Hematopoietic multipotent progenitor cell treated with erythropoietin and hydrocortisone succinate and interleukin-3 and kit ligand, for 6 days (in vitro differentiated cells): ENCODE measurements at regions not wholly inside any gene's neighbourhood (a gene's known extent, or its start where the extent isn't known, plus 50 kb on each side); places are given as distances from the start of the nearest gene placed in this dataset.
"Not testable (repeated sequence)": the region's sequence is repeated elsewhere in the genome, so short reads cannot be mapped to it uniquely, and the experiment has no call there.

ENCODE experiments used
- DNase-seq: peaks from one replicate; pipeline ENCODE4 v3.0.0-alpha.2; 2015

DNA sequence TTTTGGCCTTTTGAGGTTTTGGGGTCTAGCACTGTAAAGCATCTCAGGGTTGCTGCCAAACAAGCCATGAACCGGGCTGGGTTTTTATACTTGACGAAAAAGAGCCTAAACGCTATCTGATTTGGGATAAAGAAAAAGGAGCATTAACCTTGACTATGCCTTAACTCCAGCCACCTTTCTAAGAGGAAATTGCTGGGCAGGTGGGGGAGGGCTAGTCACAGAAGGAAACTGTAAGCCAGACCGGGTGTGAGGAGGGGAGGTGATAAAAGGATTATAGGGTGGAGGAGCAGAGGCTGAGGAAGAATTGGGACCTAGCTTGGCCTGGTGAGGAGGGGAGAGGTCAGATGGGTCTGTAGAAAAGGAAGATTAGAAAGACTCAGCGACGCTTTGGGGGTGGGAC is 335.2 kb upstream of the HTR1E start:
- not testable (repeated sequence) for DNase-seq

DNA sequence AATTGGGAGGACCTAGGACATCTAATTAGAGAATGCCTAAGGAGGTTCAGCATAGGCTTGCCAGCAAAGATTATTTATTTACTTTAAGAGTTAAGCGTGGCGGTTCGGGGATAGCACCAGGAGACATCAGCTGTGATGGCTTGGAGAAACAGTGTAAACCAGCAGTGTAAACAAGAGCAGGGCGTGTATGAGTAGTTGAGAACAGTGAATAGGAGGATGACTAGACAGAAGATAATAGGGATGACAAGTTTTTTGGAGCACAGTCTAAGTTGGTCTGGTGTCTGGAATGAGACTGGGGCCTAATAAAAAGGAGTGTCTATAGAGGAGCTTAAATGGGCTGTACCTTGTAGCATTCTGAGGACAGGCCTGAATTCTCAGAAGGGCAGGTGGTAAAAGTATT is 338.4 kb upstream of the HTR1E start:
- DNase-seq = not testable (repeated sequence)

DNA sequence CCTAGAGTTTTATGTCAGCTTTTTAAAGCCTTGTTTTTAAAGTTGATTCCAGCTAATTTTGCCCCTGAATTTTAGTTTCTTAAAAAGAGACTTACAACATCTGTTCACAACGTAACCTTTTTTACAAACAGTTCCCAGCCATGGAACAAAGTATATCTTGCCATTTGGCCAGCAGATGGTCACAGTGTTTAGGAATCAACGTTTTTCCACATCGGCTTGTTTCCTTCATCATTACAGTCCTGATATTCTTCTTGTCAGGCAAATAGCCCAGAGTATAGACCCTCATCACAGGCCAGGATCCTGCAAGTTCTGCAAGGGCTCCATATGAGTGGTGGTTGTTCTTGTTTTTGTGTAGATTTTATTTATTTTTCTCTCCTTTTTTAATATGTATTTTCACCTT is 341.7 kb upstream of the HTR1E start:
- DNase-seq = no peak

DNA sequence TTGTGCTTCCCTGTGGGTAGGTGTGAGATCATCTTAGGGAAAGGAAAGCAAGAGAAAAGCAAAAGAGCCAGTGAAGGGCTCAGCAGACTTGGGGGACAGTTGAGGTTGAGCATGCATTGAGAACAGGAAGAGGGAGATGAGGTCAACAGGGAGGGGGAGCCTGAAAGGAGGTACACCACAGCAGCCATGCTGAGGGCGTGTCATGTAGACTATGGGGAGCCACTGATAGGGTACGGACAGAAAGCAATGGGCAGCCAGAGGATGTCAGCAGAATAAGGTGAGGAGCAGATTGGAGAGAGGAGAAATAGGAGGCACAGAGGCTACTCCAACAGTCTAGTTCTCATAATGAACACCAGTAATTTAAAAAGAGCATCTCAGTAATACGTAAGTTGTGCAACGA is 351.1 kb upstream of the HTR1E start:
- DNase-seq = no peak

DNA sequence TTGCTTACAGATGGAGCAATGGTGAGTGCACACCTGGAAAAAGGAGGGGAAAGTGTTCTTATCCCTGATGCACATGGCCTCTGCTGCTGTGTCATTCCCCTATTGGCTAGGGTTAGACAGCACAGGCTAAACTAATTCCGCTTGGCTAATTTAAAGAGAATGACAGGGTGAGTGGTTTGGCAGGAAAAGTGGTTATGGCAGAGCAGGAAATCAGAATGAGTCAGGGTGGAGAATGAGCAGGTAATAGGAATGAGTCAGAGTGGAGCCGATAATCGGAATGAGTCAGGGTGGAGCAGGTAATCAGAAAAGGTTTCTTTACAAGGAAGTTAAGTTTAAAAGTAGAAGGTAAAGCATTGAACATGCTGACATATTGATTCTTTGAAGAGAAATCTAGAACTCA is 355.5 kb upstream of the HTR1E start:
- DNase-seq = no peak

DNA sequence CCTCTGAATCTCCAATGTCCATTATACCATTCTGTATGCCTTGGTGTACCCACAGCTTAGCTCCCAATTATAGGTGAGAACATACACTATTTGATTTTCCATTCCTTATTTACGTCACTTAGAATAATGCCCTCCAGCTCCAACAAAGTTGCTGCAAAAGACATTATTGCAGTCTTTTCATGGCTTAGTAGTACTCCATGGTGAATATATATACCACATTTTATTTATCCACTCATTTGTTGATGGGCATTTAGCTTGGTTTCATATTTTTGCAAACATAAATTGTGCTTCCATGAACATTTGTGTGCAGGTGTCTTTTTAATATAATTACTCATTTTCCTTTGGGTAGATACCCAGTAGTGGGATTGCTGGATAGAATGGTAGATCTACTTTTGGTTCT is 374.1 kb upstream of the HTR1E start:
- DNase-seq = no peak

DNA sequence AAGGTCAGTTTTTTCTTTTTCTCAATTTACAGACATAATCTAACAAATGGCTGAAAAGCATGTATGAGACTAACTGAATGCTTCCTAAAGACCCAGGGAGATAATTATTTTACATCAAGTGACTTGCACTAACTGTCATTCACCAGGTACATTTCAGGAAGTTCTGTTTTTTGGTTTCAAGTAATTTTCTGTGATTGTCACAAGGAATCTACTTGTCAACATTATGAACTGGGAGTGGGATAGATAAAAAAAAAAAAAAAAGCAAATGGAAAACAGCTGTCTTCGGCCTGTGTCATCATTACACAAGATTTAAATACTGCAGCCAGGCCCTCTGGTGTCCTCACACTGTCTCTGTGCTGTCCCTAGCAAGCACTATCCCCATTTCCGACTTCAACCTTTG is 379.0 kb upstream of the HTR1E start:
- no peak for DNase-seq

DNA sequence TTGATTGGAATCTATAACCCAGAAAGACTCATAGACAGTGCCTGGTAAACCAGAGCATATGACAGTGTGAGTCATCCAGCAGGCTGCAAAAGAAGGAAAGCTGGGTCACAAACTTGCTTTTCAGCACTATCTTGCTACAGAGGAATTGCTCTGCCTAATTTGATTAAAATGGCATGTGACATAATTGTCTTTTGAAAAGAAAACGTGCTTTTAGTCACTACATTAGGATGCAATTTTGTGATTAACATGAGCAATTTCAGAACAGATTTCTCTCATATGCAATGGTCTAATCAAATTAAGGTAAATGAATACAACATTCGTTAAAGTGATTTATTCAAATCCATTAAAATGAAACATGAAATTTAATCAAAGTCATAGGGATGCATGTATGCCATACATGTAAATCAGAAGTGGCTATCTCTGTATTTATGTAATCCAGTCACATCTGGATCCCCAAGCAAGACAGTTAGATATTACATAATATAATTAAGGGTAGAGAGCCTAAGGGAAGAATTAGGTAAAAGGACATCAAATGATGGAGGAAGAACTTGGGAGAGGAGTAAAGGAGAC is 400.0 kb upstream of the HTR1E start:
- DNase-seq = no peak

DNA sequence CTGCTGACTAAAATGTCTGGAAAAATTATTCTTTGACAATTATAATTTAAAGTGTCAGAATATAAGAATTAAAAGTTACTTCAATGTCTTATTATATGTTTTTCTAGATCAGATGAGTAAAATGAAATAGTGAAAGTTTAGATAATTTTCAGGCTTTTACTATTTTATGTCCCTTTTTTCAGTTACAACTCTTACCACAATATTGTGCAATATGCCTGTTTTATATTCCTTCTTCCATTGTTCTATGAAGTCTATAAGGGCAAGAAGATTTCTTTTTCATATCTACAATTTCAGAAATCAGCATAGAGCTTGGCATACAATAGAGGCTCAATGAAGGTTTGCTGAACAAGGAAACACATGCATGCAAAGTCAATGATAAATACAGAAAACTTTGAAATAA is 401.2 kb upstream of the HTR1E start:
- DNase-seq = no peak

DNA sequence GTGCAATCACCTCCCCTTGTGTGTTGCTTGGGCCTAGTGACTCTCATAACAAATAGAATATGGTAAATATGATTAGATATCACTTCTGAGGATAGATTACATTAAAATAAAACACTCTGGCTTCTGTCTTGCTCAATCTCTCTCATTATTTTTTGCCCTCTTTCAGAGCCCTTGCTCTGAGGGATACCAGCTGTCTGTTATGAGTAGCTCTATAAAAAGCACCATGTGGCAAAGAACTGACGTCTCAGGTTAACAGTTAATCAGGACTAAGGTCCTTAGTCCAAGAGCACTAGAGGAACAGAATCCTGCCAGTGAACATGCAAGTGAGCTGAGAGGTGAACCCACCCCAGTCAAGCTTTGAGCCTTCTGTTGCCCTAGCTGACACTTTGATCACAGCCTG is 402.2 kb upstream of the HTR1E start:
- no peak for DNase-seq

DNA sequence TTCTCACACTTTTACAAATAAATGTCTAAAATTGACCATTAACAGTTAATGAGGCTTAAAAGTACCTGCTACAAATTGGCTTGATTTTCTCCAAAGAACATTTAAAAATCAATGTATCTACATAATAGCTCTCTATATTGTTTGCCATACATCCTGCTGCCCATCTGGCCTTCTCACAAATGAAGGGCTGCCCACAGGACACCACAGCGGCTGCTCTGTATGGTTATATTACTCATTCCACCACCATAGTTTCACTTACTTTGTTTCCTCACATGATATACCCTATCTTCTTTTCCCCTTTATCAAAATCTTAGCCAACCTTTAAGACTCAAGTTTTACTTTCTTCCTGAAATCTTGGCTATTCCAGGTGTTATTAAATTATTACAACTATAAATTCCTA is 407.7 kb upstream of the HTR1E start:
- DNase-seq = no peak

DNA sequence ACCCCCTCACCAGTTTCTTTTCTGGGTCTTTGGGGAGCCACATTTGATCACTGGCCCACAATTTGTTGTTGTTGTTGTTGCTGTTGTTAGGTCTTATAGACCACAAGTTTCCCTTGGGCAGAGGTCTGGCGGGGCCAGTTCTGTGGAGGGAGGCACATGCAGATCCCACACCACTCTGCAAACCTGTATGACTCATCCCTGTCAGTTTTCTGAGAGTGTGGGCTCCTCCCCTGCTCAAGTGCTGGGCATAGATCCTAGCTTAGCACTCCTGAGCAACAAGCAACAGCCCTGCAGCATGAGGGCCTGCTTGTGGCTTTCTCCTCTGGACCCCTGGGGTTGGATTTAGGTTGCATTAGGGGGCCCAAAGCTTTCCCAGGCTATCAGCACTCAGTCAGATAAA is 411.1 kb upstream of the HTR1E start:
- DNase-seq = no peak

DNA sequence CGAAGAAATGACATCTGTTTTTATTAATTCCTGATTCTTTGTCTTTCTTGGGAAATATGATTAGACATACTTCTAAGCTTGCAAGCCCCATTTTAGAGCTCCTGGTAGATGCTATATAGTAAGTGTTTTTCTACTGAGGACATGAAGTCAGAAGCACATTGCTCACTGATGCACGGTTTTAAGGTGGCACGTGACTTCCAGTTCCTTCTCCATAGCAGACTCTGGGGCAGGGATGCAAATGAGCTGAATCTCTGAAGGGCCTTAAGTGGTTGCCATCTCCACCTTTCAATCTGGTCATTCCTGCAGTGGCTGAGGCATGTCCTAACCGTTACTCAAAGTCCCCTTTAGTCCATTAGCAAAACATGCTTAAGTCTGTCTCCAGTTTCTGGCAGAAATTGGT is 421.2 kb upstream of the HTR1E start:
- DNase-seq = no peak

DNA sequence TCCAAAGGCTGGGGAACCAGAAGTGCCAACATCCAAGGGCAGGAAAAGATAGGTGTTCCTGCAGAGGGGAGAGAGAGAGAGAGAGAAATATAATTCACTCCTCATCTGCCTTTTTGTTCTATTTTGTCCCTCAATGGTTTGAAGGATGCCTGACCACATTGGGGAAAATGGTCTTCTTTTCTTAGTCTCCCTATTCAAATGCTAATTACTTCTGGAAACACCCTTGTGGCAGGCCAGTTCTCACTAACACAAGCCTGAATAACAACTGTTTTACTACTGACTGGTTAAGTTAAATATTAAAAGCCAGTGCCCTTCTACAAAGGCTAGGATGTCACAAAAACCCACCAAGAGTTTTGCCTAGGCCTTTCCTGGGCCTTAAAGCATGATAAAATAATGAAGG is 425.4 kb upstream of the HTR1E start:
- DNase-seq = no peak

DNA sequence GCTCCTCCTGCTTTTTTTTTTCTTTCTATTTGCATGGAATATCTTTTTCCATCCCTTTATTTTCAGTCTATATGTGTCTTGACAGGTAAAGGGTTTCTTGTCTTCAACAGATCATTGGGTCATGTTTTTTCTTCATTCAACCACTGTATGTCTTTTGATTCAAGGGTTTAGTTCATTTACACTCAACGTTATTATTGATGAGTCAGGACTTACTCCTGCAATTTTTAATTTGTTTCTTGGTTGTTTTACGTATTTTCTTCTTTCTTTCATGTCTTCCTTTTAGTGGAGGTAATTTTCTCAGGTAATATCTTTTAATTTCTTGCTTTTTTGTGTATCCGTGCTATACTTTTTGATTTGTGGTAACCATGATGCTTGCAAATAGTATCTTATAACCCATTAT is 429.1 kb upstream of the HTR1E start:
- DNase-seq = no peak

DNA sequence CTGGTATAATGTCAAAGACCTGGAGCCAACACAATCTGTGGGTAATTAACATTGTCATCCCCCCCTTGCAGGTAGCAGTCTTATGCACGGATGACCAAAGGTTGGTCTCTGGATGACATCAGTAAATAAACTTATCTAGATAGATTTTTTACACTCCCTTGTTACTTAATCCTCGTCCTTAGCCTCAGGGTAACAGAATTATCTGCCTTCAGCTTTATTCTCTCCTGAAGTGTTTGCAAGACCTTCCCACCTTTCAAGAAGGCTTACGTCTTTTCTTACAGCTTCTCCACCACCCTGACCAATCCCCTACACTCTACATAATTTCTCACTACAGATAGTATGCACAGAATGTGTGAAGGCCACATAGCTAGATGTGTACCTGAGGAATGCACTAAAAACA is 434.8 kb upstream of the HTR1E start:
- no peak for DNase-seq

DNA sequence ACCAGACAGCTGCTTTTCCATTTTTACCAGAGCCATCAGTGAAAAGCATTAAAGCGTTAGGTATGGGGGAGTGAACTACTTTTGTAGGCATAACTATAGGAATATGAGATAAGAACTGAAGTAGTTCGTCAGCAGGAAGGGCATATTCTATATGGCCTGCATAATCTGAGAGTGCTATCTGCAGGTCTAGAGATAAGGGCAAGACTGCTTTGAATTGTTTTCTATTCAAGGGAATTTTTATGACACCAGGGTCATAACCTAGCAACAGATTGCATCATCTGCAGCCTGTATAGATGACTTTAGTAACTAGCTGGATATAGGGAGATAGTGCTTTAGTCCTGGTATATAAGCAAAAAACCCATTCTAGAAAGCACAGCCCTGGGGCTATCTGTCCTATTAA is 437.3 kb upstream of the HTR1E start:
- DNase-seq = no peak

DNA sequence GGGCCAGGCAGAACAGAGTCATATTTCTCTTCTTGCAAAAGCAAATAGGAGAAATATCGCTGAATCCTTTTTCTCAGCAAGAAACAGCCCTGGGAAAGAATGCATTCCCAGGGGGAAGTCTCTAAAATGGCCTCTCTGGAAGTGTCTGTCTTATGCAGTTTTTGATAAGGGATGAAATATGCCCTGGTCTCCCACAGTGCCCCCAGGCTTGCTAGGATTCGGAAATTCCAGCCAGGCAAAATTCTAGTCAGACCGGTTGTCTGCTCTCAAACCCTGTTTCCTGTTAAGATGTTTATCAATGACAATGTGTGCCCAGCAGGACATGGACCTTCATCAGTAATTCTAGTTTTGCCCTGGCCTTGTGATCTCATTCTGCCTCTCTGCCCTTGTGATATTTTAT is 448.3 kb upstream of the HTR1E start:
- DNase-seq = not testable (repeated sequence)

DNA sequence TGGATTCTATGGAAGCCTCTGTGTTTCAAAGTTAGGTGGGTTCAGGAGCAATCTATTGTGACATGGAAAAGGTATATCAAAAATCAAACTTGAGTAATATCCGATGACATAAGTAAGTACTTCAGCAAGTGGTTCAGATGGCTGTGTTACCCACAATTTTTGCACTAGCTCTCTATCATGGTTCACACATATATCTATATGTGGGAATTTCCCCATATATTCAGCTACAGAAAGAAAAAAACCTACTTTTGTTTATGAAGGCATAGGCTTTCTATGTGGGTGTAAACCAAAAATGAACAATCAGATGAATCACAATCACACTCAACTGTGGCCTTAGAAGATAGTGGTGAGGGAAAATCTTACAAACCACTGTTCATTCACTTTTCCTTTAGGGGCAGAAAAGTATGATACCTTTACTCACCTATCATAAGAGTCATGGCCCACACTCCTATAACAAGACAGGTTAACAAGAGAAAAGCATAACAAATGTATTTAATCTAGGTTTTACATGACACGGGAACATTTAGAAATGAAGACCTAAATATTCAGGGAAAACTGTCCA is 449.6 kb upstream of the HTR1E start:
- no peak for DNase-seq

DNA sequence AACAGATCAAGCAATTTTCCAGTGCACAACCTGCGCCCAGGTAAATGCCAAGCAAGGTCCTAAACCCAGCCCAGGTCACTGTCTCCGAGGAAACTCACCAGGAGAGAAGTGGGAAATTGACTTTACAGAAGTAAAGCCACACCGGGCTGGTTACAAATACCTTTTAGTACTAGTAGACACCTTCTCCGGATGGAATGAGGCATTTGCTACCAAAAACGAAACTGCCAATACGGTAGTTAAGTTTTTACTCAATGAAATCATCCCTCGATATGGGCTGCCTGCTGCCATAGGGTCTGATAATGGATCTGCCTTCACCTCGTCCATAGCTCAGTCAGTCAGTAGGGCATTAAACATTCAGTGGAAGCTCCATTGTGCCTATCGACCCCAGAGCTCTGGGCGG is 459.0 kb upstream of the HTR1E start:
- not testable (repeated sequence) for DNase-seq

DNA sequence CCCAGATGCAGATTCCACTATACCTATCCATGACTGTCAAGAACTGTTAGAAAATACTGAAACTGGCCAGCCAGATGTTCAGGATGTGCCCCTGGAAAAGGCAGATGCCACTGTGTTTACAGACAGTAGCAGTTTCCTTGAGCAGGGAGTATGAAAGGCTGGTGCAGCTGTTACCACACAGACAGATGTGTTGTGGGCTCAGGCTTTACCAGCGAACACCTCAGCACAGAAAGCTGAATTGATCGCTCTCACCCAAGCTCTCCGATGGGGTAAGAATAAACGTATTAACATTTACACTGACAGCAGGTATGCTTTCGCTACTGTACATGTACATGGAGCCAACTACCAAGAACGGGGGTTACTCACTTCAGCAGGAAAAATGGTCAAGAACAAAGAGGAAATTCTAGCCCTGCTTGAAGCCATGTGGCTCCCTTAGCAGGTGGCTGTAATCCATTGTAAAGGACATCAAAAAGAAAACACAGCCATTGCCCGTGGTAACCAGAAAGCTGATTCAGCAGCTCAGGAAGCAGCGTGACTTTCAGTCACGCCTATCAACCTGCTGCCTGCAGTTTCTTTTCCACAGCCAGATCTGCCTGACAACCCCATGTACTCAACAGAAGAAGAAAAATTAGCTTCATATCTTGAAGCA is 459.7 kb upstream of the HTR1E start:
- no peak for DNase-seq

DNA sequence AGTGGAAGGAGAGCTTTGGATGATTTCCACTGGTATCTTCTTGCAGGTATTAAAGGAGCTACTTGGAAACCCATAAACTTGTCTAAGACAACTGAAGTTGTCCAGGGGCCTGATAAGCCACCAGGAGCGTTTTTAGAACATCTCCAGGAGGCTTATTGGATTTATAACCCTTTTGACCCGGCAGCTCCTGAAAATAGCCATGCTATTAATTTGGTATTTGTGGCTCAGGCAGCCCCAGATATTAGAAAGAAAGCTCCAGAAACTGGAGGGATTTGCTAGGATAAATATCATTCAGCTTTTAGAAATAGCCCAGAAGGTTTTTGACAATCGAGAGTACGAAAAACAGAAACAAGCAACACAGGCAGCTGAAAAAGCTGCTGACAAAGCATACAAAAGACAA is 461.0 kb upstream of the HTR1E start:
- DNase-seq = no peak

DNA sequence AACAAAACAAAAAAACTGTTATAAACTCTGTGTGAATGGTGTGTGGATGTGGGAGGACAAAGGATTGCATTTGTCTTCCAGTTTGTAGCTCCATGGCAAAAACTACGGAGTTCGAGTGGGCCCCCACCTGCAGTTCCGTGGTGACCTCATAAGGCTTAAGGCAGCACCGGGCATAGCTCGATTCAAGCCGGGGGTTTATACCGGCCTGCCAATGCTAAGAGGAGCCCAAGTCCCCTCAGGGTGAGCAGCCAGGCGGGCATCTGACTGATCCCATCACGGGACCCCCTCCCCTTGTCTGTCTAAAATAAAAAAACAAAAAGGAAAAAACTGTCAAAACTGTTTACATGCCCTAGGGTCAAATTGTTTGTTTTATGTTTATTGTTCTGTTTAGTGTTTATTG is 463.2 kb upstream of the HTR1E start:
- DNase-seq = no peak

DNA sequence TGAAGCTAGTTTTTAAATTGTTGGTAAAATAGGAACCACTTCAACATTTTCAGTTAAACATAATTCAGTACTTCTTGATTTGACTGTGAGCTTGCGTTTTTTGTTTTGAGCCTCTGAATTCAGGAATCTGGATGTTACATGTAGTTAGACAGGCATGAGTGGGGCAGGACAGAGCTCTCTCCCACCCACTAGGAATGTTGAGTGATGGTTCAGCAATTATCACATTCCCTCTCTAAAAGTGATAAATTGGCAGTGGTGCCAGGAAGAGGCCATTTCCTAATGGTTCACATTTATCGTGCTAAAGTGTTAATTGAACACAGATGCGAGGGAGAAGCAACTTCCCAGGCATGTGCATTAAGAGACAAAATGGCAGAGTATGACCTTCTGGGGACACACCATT is 465.5 kb upstream of the HTR1E start:
- DNase-seq = no peak

DNA sequence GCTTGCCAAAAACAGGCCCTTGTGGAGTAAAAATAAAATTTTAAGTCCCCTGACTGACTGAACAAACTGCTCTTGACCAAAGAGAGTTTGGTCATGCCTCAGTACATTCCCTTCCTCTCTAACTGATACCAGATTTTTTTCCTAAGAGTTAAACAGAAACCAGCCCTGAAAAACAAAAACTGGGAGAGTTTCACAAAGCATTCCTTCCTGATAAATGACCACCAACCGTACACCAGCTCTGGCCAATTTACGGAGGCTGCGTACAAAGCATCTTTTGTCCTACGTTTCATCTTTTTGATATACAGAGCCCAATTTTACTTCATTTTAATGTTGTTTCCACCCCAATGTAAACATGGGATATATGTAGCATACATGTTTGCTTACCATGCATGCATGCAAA is 477.4 kb upstream of the HTR1E start:
- DNase-seq = no peak
